ENCODE measurements at regions not wholly inside any gene's neighbourhood (a gene's known extent, or its start where the extent isn't known, plus 50 kb on each side); places are given as distances from the start of the nearest gene placed in this dataset.

DNA sequence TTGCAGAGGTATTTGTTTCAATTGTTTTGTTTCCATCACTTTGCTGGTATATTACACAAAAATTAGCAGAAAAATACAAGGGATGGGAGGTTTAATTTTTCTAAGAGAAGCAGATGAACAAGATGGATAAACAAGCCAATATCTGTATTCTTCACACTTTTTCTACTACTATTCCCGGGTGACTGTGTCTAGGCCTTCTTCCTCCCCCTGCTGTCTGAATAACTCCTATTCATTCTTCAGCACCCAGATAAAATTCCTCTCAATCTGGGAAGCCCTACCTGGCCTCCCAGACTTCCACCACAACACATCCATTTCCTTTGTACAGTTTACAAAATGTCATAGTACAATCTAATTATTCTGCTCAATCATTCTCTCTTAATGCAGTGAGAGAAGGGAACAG lies 666.6 kb upstream of the TENM4 start:
- Histone ChIP-seq H3K27me3 (ENCODE audit: control insufficient read depth, insufficient read depth, low read length) (no peaks in the 10 kb centered on the region), H3K4me3 (ENCODE audit: low read depth in 2 of 2, low read length in 2 of 2) (no peak overlapping the region), H3K27ac (ENCODE audit: low read length) (no peak overlapping the region), H3K36me3 (ENCODE audit: control insufficient read depth, insufficient read depth, low read length) (no peaks in the 10 kb centered on the region), H3K9me3 (ENCODE audit: control insufficient read depth, insufficient read depth, low read depth, low read length) (no peaks in the 10 kb centered on the region), H3K4me1 (ENCODE audit: control insufficient read depth, insufficient read depth, low read length) (no peaks in the 10 kb centered on the region)
- DNase-seq (ENCODE audit: low read depth, low spot score) (no peak), ATAC-seq (no peak)
- TF ChIP-seq TCF7L2 (IDR thresholded peaks at IDR 0.05; ENCODE audit: low read depth, low read length) = no peak
- TF ChIP-seq, protein P1, sequence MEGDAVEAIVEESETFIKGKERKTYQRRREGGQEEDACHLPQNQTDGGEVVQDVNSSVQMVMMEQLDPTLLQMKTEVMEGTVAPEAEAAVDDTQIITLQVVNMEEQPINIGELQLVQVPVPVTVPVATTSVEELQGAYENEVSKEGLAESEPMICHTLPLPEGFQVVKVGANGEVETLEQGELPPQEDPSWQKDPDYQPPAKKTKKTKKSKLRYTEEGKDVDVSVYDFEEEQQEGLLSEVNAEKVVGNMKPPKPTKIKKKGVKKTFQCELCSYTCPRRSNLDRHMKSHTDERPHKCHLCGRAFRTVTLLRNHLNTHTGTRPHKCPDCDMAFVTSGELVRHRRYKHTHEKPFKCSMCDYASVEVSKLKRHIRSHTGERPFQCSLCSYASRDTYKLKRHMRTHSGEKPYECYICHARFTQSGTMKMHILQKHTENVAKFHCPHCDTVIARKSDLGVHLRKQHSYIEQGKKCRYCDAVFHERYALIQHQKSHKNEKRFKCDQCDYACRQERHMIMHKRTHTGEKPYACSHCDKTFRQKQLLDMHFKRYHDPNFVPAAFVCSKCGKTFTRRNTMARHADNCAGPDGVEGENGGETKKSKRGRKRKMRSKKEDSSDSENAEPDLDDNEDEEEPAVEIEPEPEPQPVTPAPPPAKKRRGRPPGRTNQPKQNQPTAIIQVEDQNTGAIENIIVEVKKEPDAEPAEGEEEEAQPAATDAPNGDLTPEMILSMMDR (IDR thresholded peaks at IDR 0.05) = peak; percentile 23; the same call in 1 of the 2 replicates
- intact Hi-C loops (cut with micrococcal nuclease; ENCODE audit: unreplicated experiment) = no loop called here
- BruUV-seq (replicated peaks) = no TSS peak
- ChIA-PET CTCF (no interaction called here), POLR2A (interaction anchor here (0.6 kb wide), 1 partner anchor 10 kb away, joined by 3 read pairs; no protein-coding TSS in a partner anchor)
- in situ Hi-C loops (cut with HindIII; ENCODE audit: low pct_unique_long_range_greater_than_20kb, low sequenced_read_pairs) = no loop called here

DNA sequence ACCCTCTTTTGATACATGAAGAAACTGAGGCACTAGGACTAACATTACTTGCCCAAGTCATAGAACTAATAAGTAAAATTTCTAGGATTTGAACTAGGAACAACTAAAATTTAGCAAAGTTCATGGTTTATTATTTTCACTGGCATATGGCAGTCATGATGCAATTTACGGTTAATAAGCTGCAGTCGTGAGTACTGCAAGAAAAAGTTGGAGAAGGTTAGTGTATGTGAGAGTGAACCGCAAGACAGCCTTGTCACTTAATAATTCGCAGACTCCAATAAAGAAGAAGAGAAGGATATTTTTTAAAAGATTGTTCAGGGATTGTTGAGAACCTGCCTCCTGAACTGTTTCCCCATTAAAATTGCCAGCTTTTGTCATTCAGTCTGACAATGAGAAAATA lies 663.4 kb upstream of the TENM4 start:
- Histone ChIP-seq H3K4me1 (ENCODE audit: control insufficient read depth, insufficient read depth, low read length) (no peaks in the 10 kb centered on the region), H3K9me3 (ENCODE audit: control insufficient read depth, insufficient read depth, low read depth, low read length) (no peaks in the 10 kb centered on the region), H3K36me3 (ENCODE audit: control insufficient read depth, insufficient read depth, low read length) (no peaks in the 10 kb centered on the region), H3K27ac (ENCODE audit: low read length) (no peak overlapping the region), H3K4me3 (ENCODE audit: low read depth in 2 of 2, low read length in 2 of 2) (no peak overlapping the region), H3K27me3 (ENCODE audit: control insufficient read depth, insufficient read depth, low read length) (no peaks in the 10 kb centered on the region)
- DNase-seq (ENCODE audit: low read depth, low spot score) (no peak), ATAC-seq (no peak)
- ChIA-PET CTCF (no interaction called here), POLR2A (no interaction called here)
- TF ChIP-seq POLR2AphosphoS5 (IDR thresholded peaks at IDR 0.05; ENCODE audit: low read depth, low read length) (no peak), TCF7L2 (IDR thresholded peaks at IDR 0.05; ENCODE audit: low read depth, low read length) (no peak), SIN3A (IDR thresholded peaks at IDR 0.05; ENCODE audit: borderline replicate concordance, insufficient read depth, low read depth, low read length) (no peak)
- TF ChIP-seq, protein P2, sequence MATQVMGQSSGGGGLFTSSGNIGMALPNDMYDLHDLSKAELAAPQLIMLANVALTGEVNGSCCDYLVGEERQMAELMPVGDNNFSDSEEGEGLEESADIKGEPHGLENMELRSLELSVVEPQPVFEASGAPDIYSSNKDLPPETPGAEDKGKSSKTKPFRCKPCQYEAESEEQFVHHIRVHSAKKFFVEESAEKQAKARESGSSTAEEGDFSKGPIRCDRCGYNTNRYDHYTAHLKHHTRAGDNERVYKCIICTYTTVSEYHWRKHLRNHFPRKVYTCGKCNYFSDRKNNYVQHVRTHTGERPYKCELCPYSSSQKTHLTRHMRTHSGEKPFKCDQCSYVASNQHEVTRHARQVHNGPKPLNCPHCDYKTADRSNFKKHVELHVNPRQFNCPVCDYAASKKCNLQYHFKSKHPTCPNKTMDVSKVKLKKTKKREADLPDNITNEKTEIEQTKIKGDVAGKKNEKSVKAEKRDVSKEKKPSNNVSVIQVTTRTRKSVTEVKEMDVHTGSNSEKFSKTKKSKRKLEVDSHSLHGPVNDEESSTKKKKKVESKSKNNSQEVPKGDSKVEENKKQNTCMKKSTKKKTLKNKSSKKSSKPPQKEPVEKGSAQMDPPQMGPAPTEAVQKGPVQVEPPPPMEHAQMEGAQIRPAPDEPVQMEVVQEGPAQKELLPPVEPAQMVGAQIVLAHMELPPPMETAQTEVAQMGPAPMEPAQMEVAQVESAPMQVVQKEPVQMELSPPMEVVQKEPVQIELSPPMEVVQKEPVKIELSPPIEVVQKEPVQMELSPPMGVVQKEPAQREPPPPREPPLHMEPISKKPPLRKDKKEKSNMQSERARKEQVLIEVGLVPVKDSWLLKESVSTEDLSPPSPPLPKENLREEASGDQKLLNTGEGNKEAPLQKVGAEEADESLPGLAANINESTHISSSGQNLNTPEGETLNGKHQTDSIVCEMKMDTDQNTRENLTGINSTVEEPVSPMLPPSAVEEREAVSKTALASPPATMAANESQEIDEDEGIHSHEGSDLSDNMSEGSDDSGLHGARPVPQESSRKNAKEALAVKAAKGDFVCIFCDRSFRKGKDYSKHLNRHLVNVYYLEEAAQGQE (IDR thresholded peaks at IDR 0.05; ENCODE audit: insufficient read depth in 1 of 2, low read depth in 2 of 2, low read length in 1 of 2) = no peak
- TF ChIP-seq, protein P1 (IDR thresholded peaks at IDR 0.05) = no peak
- in situ Hi-C loops (cut with HindIII; ENCODE audit: low pct_unique_long_range_greater_than_20kb, low sequenced_read_pairs) (no loop called here), intact Hi-C loops (cut with micrococcal nuclease; ENCODE audit: unreplicated experiment) (no loop called here)
- BruUV-seq (replicated peaks) = no TSS peak

Data from Panc1 (cell line).